GM18499 (cell line): ENCODE measurements at regions not wholly inside any gene's neighbourhood (a gene's known extent, or its start where the extent isn't known, plus 50 kb on each side); places are given as distances from the start of the nearest gene placed in this dataset.
"Not testable (repeated sequence)": the region's sequence is repeated elsewhere in the genome, so short reads cannot be mapped to it uniquely, and the experiment has no call there.

ENCODE experiments used
- ATAC-seq: cut with Tn5 transposase; IDR thresholded peaks from one replicate; pipeline ENCODE4 v1.9.1; 2021; ENCODE audit warnings: moderate number of reproducible peaks; ENCODE audit not compliant: insufficient read depth, unreplicated experiment

- no peak for ATAC-seq
Measured at GRCh38 chr9:31314241-31314640, 1070.2 kb upstream of the ACO1 start.

- ATAC-seq, result no peak
Measured at GRCh38 chr9:31320494-31320893, 1063.9 kb upstream of the ACO1 start.

DNA sequence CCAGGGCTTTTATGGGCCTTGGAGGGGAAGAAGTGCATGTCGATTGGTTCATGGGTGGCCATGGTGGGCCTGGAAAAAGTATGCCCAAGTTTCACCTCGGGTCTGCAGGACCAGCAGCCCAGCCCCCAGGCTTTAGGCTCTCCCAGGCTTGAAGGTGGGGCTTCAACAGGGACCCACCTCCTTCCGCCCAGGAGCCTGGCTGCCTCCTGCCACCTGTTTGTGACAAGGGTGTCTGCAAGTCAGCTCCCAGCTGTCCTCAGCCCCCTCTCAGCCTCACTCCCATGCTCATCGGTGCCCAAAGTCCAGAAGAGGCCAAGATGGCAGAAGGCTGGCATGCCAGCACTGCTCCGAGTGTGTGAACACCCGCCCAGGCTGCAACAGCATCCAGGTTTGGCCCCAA, 1063.2 kb upstream of the ACO1 start:
- ATAC-seq, result no peak

GRCh38 chr9:31321686-31322085, 1062.8 kb upstream of the ACO1 start:
- no peak for ATAC-seq

DNA sequence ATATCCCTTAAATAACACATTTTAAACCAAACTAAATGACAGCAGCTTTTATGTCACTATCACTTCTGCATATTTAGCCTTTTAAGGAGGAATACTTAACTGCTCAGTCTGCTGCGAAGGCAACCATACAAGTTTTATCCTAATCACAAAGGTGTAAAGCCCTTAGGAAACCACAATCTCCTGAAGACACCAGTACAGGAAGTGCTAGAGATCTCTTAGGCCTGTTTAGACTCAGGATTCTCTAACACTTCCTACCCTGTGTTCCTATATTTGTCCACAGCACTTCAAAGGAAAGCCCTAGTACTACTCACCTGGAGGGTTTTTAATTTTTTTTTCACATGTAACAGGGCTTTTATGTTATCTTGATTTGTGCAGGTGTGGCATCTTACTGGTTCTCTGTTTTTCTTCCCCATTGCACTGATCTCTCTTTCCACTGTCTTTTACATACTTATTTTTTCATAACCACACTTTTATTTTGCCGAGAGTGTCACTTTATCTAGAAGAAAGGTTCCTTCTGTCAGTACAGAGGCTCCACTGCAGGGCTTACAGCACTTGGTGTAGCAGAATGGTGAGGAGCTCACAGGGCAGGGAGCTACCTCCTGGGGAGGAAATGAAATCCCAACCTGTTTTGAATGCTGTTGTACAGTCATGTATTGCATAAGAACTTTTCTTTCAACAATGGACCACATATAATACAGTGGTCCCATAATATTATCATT, 1060.6 kb upstream of the ACO1 start:
- no peak for ATAC-seq

- no peak for ATAC-seq
Measured at GRCh38 chr9:31325778-31326177, 1058.7 kb upstream of the ACO1 start.

DNA sequence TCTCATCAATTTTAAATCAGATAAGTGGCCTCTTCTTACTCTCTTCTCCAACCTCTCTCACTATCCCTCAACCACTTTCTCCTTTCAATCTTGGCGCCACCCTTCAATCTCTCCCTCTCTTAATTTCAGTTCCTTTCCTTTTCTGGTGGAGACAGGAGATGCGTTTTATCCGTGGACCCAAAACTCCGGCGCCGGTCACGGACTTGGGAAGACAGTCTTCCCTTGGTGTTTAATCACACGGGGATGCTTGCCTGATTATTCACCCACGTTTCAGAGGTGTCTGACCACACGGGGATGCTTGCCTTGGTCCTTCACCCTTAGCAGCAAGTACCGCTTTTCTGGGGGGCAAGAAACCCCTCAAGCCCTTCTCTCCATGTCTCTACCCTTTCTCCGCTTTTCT, 1057.6 kb upstream of the ACO1 start:
- ATAC-seq, result not testable (repeated sequence)

GRCh38 chr9:31334837-31335528, 1049.5 kb upstream of the ACO1 start:
- ATAC-seq, result no peak

- ATAC-seq, result no peak
Measured at GRCh38 chr9:31335529-31336234, 1048.8 kb upstream of the ACO1 start.

- ATAC-seq, result no peak
Measured at GRCh38 chr9:31336386-31336785, 1048.1 kb upstream of the ACO1 start.

GRCh38 chr9:31336841-31337240, 1047.6 kb upstream of the ACO1 start:
- no peak for ATAC-seq

DNA sequence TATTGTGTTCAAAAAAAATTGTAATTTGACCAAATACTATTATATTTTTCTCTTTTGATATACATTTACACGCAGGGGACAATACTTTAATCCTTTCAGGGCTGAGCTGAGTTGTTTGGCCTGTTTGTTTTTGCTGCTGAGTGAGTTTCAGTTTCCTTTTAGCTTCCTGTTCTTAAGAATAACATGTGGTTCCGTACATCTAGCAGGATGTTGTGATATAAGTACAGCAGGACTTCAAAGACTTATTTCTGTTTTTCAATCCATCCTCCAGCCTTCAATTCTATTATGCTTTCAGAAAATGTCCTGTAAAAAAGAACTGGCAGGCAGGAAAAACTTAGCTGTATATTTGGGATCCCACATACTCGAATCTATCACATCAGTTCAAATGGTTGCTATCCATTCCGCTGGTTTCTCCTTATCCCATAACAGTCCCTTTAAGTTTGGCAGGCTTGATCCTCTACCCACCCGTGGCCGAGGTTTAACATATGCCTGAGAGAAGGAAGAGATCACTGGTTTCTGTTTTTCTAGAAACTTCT, 1037.3 kb upstream of the ACO1 start:
- ATAC-seq, result peak; percentile 99

- no peak for ATAC-seq
Measured at GRCh38 chr9:31355159-31355882, 1029.1 kb upstream of the ACO1 start.

GRCh38 chr9:31355965-31356364, 1028.5 kb upstream of the ACO1 start:
- no peak for ATAC-seq

DNA sequence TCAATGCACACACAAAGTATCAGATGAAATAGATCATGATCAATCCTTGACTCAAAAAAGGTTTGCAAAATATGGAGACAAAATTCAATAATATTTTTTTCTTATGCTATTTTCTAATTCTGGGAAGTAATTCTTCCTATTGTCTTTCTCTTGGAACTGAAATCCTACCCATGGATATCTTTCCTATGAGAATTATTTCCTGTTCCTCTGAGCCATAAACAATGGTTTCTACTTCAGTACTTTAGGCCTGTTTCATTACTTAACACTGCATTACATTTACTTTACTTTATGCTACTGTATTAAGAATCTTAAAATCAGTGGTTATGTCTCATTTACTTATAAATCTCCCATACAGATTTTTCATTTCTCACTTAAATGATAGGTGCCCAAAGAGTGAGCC, 1025.4 kb upstream of the ACO1 start:
- ATAC-seq, result no peak

- ATAC-seq, result no peak
Measured at GRCh38 chr9:31364171-31364570, 1020.3 kb upstream of the ACO1 start.

- no peak for ATAC-seq
Measured at GRCh38 chr9:31372799-31373587, 1011.5 kb upstream of the ACO1 start.

DNA sequence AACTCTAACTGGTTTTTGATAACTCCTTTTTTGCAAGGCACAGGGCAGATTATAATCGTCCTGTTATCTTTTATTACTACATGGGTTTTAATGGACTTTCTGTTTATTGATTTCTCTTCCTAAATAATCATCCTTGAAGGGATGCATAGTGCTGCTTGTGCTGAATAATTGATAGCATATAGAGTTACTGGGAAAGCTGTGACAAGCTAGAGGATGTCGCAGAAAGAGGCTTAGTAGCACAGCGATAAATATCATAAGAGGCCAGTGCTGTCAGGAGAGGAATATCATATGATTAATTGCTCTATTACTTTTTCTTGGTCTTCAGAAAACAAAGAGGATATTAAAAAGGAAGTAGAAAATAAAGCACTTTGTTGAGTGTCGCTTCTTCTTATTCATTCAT, 1007.1 kb upstream of the ACO1 start:
- no peak for ATAC-seq

DNA sequence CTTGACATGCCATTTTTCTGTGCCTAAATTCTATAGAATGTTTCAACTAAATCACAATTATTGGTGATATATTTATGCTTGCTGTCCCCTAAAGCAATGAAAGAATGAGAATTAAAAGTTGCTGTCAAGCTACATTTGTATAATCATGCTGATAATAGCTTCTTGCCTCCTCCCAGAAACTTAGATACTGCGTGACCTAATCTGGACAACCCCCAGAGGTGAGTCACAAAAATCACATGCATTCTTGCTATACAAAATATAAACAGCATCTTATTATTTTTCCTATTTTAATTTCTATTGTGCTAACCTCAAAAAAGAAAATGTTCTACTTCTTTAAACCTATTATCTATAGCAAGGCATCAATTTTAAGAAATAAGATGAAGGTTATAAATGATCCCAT, 995.8 kb upstream of the ACO1 start:
- no peak for ATAC-seq

GRCh38 chr9:31389075-31389474, 995.4 kb upstream of the ACO1 start:
- ATAC-seq, result no peak
